ENCODE measurements at regions not wholly inside any gene's neighbourhood (a gene's known extent, or its start where the extent isn't known, plus 50 kb on each side); places are given as distances from the start of the nearest gene placed in this dataset.
A peak's percentile ranks its signal among the peaks of the same experiment; 100 is the strongest.
"Not testable (repeated sequence)": the region's sequence is repeated elsewhere in the genome, so short reads cannot be mapped to it uniquely, and the experiment has no call there.

DNA sequence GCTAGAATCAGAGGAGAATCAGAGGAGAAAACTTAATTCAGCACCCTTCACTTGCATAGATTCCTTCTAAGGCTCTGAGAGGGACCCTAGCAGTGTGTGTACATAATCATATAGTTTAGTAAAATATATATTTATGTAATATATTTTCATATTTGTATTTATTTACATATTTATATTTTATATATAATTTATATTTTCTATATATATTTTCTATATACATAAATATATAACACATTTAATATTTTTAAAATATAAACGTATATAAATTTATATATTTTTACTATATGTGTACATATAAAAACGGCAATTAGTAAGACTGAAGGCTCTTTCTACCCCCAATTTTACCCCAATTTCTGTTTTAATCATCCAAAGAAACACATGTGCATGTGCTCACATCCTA is 80.3 kb downstream of the NXPE2 start:
- DNase-seq, result no peak

DNA sequence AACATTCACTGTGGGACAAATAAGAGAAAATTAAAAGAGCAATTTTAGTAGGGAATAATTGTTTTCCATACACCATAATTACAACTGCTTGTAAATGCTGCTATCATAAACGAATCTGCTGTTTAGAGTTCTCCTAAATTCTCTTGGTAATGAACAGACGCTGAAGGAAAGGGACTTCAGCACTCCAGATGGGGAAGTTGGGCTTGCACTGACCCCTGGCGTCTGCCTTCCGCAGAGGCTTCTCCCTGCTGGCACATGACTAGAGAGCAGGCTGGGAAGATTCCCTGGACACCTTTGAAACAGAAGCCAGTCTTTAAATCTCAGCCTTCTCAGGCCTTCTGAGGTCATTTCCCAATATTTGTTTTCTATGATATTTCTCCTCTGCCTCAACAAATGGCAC is 84.1 kb downstream of the NXPE2 start:
- no peak for DNase-seq

DNA sequence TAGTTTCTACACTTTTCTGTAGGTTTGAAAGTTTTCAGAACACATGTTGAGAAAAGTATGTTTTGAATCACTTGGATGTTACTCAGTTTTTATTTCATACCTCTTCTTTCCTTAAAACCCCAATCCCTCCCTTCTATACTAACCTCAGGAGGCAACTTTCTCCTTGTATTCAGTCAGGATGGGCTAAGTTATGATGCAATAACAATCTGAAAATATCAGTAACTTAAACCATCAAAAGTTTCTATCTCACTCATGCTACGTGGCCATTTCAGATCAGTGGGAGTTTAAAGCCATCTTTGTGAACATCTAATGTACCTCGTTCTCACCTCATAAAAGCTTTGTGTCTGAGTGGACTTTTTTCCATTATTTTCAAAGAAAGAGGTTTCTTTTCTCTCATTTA is 86.2 kb downstream of the NXPE2 start:
- no peak for DNase-seq

DNA sequence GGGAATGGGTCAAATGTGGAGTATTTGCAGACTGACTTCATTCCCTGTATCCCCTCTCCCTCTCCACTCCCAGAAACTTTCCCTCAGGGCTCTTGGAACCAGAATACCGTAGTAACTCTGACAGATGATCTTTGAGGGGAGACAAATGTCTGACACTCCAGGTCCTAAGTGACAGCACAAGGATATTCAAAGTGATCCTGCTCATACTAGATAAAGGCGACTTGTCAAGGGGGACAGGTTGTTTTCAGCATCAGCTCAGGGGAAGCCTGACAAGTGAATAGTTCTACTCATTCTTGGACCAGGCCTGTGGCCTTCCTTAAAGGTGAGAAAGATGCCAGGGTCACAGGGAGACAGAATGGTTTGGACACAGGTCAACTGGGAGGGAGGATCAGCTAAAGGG is 92.8 kb downstream of the NXPE2 start:
- no peak for DNase-seq

DNA sequence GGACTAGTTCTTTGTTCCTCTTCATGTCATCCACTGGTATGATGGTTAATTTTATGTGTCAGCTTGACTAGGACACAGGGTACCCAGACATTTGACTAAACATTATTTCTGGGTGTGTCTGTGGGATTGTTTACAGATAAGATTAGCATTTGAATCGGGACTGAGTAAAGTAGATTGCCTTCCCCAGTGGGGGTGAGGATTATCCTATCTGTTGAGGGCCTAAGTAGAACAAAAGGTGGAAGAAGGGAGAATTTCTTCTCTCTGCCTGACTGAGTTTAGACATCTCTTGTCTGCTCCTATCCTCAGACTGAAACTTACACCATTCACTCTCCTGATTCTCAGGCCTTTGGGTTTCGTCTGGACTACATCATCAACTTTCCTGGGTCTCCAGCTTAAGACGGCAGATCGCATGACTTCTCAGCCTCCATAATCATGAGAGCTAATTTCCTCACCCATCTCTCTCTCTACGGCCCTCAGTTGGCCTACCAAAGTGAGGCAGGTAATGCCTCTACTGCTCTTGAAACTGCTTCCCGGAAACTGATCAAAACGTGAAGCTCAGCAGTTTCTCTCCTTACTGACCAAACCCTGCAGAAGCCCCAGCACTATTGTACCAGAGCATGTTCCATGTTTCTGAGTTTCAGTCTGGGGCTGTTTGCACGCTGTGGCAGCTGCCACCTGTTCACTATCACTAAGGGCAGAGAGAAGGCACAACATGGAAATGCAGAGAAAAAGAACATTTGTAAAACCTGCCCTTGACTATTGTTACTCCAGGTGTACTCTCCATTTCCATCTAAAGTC is 95.4 kb downstream of the NXPE2 start:
- DNase-seq, result no peak

DNA sequence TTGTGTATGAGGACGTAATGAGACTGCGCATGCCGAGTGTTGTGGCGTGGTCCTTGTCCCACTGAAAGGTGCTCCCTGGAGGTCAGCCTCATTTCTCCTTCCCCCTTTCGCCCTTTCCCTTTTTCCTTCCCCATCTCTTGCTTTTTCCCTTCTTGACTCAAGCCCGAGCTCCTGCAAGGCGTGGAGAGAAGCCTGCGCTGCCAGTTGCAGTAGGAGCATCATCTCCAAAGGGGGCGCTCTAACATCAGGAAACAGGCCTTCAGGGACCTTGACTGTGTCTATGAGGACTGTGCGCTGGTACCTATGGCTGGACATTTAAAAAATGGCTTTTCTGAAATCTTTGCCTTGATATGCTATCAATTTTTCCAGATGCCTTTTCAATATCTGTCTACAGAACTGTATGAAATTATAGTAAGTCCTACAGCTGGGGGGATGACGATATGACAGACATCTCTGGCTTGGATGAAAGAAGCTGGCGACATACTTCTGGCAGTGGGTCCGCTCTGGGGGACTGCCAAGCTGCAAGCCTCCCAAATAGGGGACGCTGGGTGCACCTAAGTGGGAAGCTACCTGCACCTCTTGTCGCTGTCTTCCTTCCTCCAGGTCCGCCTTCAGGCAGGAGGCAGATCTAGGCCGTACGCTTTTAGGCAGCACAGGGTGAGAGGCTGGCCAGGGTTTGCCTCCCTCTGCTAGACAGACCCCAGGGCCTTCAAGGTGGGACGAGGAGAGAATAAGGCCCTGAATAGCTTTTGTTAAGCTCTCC is 96.5 kb downstream of the NXPE2 start:
- DNase-seq, result peak; percentile 2

DNA sequence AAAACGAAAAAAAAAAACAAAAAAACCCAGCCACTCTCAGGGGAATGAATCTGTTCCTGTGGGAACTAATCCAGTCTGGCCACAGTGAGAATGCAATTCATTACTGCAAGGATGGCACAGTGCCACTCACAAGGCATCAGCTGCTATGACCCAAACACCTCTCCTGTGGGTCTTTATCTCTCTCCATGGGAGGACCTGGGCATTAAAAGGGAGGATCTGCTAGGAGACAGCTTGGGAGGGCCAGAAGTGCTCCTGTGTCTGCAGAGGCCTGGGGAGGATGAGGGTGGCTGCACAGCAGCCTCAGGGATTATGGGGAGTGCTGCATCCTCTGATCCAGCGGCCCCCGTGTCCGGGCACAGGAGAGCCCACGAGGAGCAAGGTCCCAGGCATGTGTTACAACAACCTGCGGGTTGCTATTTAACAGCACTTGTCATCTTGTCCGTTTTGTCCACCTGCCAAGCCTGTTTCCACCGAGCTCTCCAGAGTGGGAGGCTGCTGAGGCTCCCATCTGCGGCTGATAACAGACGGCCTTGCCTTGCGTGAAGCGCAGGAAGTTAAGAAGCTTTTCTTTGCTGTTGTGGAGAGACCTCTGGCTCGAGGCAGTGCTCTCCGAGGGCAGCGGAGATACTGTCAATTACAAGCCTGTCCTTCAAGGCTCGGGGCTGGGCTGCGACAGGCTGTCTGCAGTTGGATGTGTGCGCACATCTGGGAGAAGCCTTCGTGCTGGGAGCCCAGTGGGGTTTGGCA is 97.7 kb downstream of the NXPE2 start:
- DNase-seq, result no peak

DNA sequence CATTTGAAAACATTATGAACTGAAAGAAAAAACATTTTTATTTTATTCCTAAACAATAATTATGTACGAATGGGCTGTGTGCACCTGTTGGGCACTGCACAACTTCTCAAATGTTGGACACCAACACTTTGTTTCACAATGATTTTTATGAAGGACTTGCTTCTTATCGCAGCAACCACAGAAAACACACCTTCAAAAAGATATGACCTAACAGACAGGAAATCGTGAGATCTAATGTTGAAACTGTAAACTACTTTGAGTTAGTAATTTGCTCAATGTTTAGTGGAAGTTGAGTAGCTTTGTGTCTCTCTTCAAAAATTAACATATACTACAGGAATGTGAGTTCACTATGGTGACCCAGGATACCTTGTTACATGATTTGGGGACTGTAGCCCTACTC is 98.6 kb downstream of the NXPE2 start:
- DNase-seq, result no peak

DNA sequence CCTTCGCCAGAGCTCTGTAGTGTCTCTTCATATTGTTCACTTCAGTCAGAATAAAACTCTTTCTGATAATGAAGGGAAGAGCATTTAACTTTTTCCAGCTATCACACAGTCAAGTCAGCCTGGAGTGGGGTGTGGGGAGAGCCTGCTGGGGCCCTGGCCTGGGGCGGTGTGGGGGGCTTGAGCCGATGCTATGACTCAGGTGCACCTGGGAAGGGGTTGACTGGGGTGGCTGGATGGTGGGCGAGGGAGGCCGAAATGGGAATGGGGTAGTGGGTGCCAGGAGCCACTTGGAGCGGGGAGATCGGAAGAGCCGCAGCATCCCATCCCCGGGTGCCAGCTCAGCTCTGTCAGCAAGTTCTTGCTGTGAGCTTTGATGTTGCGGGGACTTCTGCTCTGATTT is 100.9 kb downstream of the NXPE2 start:
- DNase-seq, result no peak

DNA sequence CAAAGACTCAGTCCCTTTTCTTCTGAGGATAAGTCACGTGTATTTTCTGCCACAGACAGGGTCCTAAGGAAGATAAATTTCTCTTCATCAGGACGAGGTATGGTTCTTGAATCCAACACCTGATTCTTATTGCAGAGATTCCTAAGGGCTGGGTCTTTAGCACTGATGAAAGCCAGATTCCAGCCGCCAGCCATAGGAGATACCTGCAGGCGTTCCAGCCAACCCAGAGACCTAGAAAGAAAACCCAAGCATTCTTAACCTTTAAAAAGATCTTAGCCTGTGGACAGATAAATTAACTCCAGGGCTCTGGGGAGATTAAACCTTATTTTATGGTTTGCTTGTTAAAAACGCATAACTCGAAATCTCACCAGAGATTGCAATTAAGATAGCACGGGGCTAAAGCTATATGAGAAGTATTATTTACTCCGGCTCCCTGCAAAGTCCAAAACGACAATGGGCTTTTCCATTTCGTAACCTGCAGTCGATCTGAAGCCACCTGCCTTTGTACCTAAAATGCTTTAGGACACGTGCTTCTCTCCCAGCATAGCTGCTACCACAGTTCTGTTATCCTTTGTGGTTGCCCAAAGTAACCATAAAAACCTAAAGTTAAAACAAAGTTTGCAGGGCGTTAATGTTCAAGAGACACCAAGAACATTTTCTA is 104.5 kb downstream of the NXPE2 start:
- no peak for DNase-seq

DNA sequence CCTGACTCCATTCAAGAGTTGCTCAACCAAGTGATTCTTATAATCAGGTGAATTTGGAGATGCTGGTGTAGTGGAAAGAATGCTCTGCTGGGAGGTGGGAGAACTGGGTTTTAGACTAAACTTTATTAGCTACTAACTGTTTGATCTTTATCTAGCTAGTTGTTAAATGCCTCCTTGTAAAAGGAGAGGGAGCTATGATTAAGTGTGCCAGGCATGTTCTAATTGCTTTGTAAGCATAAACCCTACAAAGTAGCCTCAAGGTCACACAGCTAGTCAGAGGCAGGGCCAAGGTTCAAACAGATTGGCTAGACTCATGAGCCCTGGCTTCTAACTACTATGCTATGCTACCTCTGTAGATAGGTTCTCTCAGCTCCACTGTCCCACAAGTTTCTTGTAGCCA is 105.5 kb downstream of the NXPE2 start:
- DNase-seq, result no peak

DNA sequence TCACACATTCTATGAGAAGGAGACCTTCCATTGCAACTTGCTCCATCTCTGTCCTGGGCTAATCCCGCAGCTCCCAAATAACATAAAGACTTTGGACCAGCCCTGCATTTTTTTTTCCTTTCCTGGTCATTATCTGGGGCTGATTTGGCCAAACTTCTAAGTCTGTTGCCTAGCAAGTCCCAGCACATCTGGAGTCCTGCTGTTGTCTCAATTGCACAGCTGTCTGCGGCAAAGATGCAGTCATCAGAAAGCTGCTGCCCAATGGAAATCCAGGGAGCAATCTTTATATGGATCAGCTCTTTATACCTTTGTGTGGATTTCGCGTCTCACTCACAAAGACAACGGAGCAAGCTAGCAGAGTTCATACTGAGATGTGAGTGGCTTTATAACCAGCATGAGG is 105.9 kb downstream of the NXPE2 start:
- DNase-seq, result no peak

DNA sequence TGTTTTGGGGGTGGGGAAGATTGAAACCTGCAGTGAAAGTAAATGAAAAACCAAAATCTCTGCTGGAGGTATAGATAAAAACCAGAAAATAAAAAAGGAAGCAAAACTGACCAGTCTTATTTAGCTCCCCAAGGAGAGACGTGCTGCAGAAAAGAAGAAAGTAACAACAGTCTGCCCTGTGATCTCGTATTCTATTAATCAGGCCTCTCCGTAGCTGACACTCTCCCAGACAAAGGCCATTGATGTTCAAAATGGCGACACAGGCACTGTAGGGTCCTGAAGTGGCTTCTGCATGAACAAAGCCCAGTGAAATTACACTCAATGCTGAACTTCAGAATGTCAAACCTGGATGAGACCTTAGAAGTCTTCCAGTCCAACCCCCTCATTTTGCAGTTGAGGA is 106.6 kb downstream of the NXPE2 start:
- no peak for DNase-seq

DNA sequence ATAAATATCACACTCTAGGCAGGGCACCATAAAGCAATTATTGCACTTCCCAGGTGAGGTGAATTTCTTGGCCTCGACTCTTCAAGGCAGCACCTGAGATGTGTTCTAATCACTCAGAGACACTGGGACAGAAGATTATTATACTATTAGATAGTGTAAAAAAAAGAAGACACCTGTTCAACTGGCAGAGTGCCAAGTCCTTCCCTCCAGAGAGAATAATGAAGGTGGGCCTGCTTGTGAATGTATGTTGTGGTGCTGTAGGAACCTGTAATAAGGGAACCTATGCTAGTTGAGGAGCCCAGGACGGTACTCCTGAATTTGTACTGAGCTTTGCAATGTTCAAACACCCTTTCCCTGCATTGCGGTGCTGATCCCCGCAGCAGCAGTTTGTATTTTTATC is 107.5 kb downstream of the NXPE2 start:
- DNase-seq, result no peak

DNA sequence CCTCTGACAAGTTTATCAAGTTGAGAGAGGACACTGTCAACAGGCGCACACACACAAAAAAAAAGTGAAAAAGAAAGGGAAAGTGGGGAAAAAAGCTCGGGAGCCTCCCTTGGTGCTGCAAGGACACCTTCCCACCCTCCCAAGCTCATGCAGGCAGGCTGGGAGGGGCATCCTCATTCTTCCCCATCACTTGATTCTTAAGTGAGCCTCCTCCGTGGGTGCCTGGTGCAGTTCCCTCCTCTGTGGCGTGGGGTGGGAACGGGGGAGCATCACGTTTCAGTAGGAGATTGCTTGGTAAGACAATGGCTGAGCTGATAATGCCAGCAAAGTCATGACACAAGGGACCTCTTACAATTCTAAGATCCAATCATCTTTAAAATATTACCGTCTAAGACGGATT is 108.8 kb downstream of the NXPE2 start:
- no peak for DNase-seq

DNA sequence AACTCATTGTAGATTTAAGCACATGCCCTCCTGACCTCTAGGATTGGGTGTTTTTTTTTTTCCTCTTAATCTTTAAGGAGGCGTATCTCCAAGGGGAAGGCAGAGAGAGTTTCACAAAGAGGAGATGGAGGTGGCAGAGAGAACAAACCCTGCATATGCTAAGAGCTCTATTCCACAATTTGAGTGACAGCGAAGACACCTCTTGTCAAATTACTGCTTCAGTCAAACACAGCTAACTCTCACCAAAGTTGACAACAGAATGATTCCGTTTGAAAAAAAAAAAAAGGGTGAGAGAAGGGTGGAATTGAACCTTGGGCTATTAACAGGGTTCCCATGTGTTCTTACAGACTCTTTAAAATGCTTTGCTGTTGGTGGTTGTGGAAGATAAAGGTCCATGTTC is 112.6 kb downstream of the NXPE2 start:
- DNase-seq, result no peak

DNA sequence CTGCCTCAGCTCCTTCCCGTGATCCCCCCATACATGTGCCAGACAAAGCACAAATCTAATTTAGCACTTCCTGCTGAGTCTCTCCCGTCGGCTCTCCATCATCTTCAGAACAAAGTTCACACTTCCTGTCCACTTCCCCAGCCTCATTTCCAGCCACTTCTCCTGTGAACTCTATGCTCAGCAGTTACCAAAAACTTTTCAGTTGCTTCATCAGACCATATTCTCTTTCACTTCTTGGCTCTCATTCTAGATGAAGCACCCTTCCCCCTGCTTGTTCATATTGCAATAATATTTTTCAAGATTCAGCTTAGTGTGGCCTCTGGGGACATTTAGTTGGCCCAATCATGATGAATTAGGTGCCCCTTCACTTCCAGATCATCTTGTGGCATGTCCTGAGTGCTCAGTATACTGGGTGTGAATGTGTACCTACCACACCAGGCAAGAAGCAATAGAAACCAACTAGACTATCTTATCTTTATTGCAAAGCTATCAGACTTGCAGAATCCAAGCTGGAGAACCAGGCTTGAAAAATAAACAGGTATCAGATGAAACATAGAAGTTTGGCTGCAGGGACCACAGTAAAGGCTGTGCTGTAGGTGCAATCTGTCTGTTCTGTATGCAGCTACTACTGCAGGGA is 115.8 kb downstream of the NXPE2 start:
- no peak for DNase-seq

DNA sequence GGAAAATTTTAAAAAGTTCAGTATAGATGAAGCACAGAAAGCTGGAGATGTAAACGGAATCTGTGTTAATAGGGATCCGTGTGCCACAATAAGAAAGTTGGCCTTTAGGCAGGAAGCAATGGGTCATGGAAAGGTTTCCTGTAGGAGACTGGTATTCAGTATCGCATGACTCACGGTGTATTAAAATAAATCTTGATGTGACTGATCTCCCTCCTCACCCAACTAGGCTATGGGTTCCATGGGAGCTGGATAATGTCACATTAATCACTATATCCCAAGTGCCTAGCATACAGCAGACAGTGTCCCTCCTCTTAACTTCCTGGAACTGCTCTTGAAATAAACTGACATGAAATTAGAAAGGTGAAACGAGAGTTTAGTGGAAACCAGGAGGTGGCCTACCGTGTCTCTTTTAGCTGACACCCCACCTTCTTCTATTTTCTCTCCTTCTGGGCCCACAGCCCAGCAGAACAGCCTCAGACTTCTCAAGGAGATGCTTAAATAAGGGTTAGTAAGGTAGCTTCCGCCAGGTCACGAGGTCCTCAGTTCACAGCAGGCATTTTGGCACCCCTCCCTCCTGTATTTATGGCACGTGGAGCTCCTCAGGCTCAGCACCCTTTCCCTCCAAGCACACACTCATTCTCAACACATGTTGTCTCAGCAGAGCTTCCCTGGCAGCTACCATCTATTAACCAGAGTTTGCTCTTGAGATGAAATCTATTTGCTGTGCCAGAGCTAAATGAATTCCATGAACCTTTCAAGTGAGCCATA is 118.8 kb downstream of the NXPE2 start:
- no peak for DNase-seq

DNA sequence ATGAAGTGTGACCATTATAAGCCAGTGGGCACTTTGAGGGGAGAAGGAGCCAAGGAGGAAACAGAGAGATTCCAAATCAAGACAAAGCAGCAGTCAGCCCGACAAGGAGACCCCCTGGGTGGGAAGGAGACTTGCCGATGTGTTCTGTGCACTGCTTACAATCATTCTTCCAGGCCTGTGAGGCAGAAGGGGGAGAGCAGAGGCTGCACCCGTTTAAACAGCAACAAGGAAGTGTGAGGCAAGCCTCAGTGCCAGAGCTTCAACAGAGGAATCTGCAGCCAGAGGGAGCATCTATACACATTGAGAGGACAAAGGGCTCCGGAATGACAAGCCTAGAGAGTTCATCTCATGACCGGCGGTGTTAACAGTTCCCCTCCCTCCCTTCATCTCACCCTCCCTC is 121.1 kb downstream of the NXPE2 start:
- no peak for DNase-seq

DNA sequence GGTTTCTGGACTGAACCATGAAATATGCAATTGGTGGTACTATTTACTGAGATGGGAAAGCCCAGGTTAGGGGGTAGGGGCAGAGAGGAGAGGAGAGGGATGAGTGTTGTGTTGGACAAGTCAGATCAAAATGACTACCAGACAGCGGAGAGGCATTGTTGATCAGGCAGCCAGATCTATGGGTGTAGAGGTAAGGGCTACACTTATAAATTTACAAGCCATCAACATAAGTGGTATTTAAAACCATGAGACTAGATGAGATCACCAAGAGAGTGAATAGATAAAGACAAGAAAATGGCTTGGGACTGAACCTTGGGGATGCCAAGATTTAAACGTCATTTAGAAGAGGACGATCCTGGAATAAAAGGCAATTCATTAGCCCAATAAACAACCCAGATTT is 123.4 kb downstream of the NXPE2 start:
- no peak for DNase-seq

DNA sequence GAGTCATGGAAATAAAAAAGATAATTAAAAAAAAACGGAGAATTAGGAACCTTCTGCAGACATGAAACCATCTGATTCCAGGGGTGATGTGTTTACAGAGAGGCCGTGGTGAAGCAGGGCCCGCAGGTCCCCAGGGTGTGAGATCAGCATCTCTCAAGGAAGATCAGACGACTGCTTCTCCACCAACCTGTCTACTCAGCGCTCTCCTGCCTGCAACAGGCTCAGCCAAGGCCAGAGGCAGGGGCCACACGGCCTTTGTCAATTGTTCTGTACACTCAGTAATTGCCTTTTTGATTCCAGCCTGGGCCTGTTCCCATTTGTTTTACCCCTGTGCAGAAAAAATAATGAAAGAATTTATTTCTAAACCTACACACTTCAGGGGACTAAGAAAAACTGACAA is 124.6 kb downstream of the NXPE2 start:
- DNase-seq, result no peak

DNA sequence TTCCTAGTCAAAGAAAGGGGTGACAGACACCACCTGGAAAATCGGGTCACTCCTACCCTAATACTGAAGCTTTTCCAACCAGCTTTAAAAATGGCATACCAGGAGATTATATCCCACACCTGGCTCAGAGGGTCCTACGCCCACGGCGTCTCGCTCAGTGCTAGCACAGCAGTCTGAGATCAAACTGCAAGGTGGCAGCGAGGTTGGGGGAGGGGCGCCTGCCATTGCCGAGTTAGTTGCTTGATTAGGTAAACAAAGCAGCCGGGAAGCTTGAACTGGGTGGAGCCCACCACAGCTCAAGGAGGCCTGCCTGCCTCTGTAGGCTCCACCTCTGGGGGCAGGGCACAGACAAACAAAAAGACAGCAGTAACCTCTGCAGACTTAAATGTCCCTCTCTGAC is 127.1 kb downstream of the NXPE2 start:
- DNase-seq, result not testable (repeated sequence)

Data from CD4-positive, alpha-beta T cell treated with Interleukin-17A for 1 hour (primary cell).